ENCODE measurements at regions not wholly inside any gene's neighbourhood (a gene's known extent, or its start where the extent isn't known, plus 50 kb on each side); places are given as distances from the start of the nearest gene placed in this dataset.
"Not testable (repeated sequence)": the region's sequence is repeated elsewhere in the genome, so short reads cannot be mapped to it uniquely, and the experiment has no call there.

- DNase-seq (ENCODE audit: low read depth), result not testable (repeated sequence)
Observed at GRCh38 chr5:97234380-97234779, 51.3 kb upstream of the RIOK2 start.

GRCh38 chr5:97242341-97242740 lies 59.3 kb upstream of the RIOK2 start:
- DNase-seq (ENCODE audit: low read depth), result no peak

- peak; percentile 5 for DNase-seq (ENCODE audit: low read depth)
Observed at GRCh38 chr5:97243353-97243752, 60.3 kb upstream of the RIOK2 start.

- no peak for DNase-seq (ENCODE audit: low read depth)
Observed at GRCh38 chr5:97245386-97245785, 62.3 kb upstream of the RIOK2 start.

GRCh38 chr5:97250113-97250512 lies 67.1 kb upstream of the RIOK2 start:
- DNase-seq (ENCODE audit: low read depth), result no peak

GRCh38 chr5:97266076-97266475 lies 83.0 kb upstream of the RIOK2 start:
- DNase-seq (ENCODE audit: low read depth), result no peak

- peak; percentile 29 for DNase-seq (ENCODE audit: low read depth)
Observed at GRCh38 chr5:97266576-97266975, 83.5 kb upstream of the RIOK2 start.

GRCh38 chr5:97267767-97268166 lies 84.7 kb upstream of the RIOK2 start:
- DNase-seq (ENCODE audit: low read depth), result no peak

GRCh38 chr5:97276474-97277120 lies 93.5 kb upstream of the RIOK2 start:
- DNase-seq (ENCODE audit: low read depth), result no peak

- no peak for DNase-seq (ENCODE audit: low read depth)
Observed at GRCh38 chr5:97281257-97281656, 98.2 kb upstream of the RIOK2 start.

- DNase-seq (ENCODE audit: low read depth), result no peak
Observed at GRCh38 chr5:97297063-97297703, 114.1 kb upstream of the RIOK2 start.

GRCh38 chr5:97297704-97298091 lies 114.7 kb upstream of the RIOK2 start:
- DNase-seq (ENCODE audit: low read depth), result no peak

- DNase-seq (ENCODE audit: low read depth), result not testable (repeated sequence)
Observed at GRCh38 chr5:97301181-97301580, 118.1 kb upstream of the RIOK2 start.

- DNase-seq (ENCODE audit: low read depth), result no peak
Observed at GRCh38 chr5:97338729-97339128, 155.7 kb upstream of the RIOK2 start.

GRCh38 chr5:97355775-97356174 lies 172.7 kb upstream of the RIOK2 start:
- no peak for DNase-seq (ENCODE audit: low read depth)

GRCh38 chr5:97363577-97363976 lies 180.5 kb upstream of the RIOK2 start:
- DNase-seq (ENCODE audit: low read depth), result no peak

GRCh38 chr5:97364731-97365130 lies 181.7 kb upstream of the RIOK2 start:
- DNase-seq (ENCODE audit: low read depth), result no peak

GRCh38 chr5:97365163-97365845 lies 182.3 kb upstream of the RIOK2 start:
- no peak for DNase-seq (ENCODE audit: low read depth)

GRCh38 chr5:97365918-97366317 lies 182.9 kb upstream of the RIOK2 start:
- no peak for DNase-seq (ENCODE audit: low read depth)

- DNase-seq (ENCODE audit: low read depth), result no peak
Observed at GRCh38 chr5:97375959-97376358, 192.9 kb upstream of the RIOK2 start.

- DNase-seq (ENCODE audit: low read depth), result no peak
Observed at GRCh38 chr5:97377582-97377981, 194.5 kb upstream of the RIOK2 start.

- no peak for DNase-seq (ENCODE audit: low read depth)
Observed at GRCh38 chr5:97383996-97384395, 200.9 kb upstream of the RIOK2 start.

GRCh38 chr5:97388794-97389193 lies 205.7 kb upstream of the RIOK2 start:
- no peak for DNase-seq (ENCODE audit: low read depth)

Measured in fibroblast of the conjunctiva (primary cell).